ENCODE measurements at regions not wholly inside any gene's neighbourhood (a gene's known extent, or its start where the extent isn't known, plus 50 kb on each side); places are given as distances from the start of the nearest gene placed in this dataset.
"Not testable (repeated sequence)": the region's sequence is repeated elsewhere in the genome, so short reads cannot be mapped to it uniquely, and the experiment has no call there.

GRCh38 chr7:142537760-142538159, 211.5 kb upstream of the PRSS1 start:
- peak; percentile 79 for DNase-seq (ENCODE audit: low read depth)

- DNase-seq (ENCODE audit: low read depth), result peak; percentile 96
These were observed 214.0 kb upstream of the PRSS1 start for GRCh38 chr7:142535123-142535779.

- DNase-seq (ENCODE audit: low read depth), result no peak
These were observed 214.5 kb upstream of the PRSS1 start for GRCh38 chr7:142534726-142535122.

GRCh38 chr7:142533920-142534319, 215.4 kb upstream of the PRSS1 start:
- DNase-seq (ENCODE audit: low read depth), result no peak

GRCh38 chr7:142529591-142529990, 219.7 kb upstream of the PRSS1 start:
- no peak for DNase-seq (ENCODE audit: low read depth)

GRCh38 chr7:142528608-142529408, 220.5 kb upstream of the PRSS1 start:
- DNase-seq (ENCODE audit: low read depth), result no peak

GRCh38 chr7:142523821-142524460, 225.3 kb upstream of the PRSS1 start:
- DNase-seq (ENCODE audit: low read depth), result peak; percentile 26

- DNase-seq (ENCODE audit: low read depth), result no peak
These were observed 226.5 kb upstream of the PRSS1 start for GRCh38 chr7:142522735-142523134.

- not testable (repeated sequence) for DNase-seq (ENCODE audit: low read depth)
These were observed 228.4 kb upstream of the PRSS1 start for GRCh38 chr7:142520885-142521284.

- not testable (repeated sequence) for DNase-seq (ENCODE audit: low read depth)
These were observed 228.8 kb upstream of the PRSS1 start for GRCh38 chr7:142520455-142520854.

GRCh38 chr7:142519079-142520078, 229.9 kb upstream of the PRSS1 start:
- DNase-seq (ENCODE audit: low read depth), result no peak

- DNase-seq (ENCODE audit: low read depth), result peak; percentile 84
These were observed 233.2 kb upstream of the PRSS1 start for GRCh38 chr7:142516038-142516501.

GRCh38 chr7:142514716-142515115, 234.6 kb upstream of the PRSS1 start:
- DNase-seq (ENCODE audit: low read depth), result not testable (repeated sequence)

GRCh38 chr7:142513178-142513955, 235.9 kb upstream of the PRSS1 start:
- no peak for DNase-seq (ENCODE audit: low read depth)

GRCh38 chr7:142511801-142512200, 237.5 kb upstream of the PRSS1 start:
- no peak for DNase-seq (ENCODE audit: low read depth)

- DNase-seq (ENCODE audit: low read depth), result no peak
These were observed 237.9 kb upstream of the PRSS1 start for GRCh38 chr7:142511374-142511773.

- not testable (repeated sequence) for DNase-seq (ENCODE audit: low read depth)
These were observed 240.0 kb upstream of the PRSS1 start for GRCh38 chr7:142509235-142509634.

GRCh38 chr7:142508251-142508650, 241.0 kb upstream of the PRSS1 start:
- no peak for DNase-seq (ENCODE audit: low read depth)

- DNase-seq (ENCODE audit: low read depth), result no peak
These were observed 241.5 kb upstream of the PRSS1 start for GRCh38 chr7:142507799-142508198.

GRCh38 chr7:142507066-142507465, 242.2 kb upstream of the PRSS1 start:
- DNase-seq (ENCODE audit: low read depth), result not testable (repeated sequence)

Measured in myocyte (in vitro differentiated cells).